Suprapubic skin (tissue), 4 donors: ENCODE measurements at regions not wholly inside any gene's neighbourhood (a gene's known extent, or its start where the extent isn't known, plus 50 kb on each side); places are given as distances from the start of the nearest gene placed in this dataset.
"Not testable (repeated sequence)": the region's sequence is repeated elsewhere in the genome, so short reads cannot be mapped to it uniquely, and the experiment has no call there.

Source experiments
- CTCF ChIP-seq, 2 donors: fragments of 200-600 bp in 1 of 2; fragments of 450-650 bp in 1 of 2; sonication (generic) in 1 of 2; IDR thresholded peaks; one replicate each; pipeline ENCODE4 v1.5.1; 2016 to 2019; ENCODE audit warnings: antibody characterized with exemption in 2 of 2, mild to moderate bottlenecking in 1 of 2, moderate library complexity in 1 of 2
- EP300 ChIP-seq: sonication (generic); formaldehyde crosslinking; IDR thresholded peaks from one replicate; pipeline ENCODE4 v1.6.1; 2017; ENCODE audit warnings: antibody characterized with exemption
- POLR2A ChIP-seq, 2 donors: fragments of 450-650 bp; IDR thresholded peaks; one replicate each; pipeline ENCODE4 v1.6.1; 2017; ENCODE audit warnings: antibody characterized with exemption in 2 of 2, mild to moderate bottlenecking in 2 of 2, moderate library complexity in 2 of 2
- POLR2AphosphoS5 ChIP-seq, 3 donors: sonication (generic); formaldehyde crosslinking; IDR thresholded peaks; one replicate each; pipeline ENCODE4 v1.6.1; 2017; ENCODE audit warnings: antibody characterized with exemption in 3 of 3

GRCh38 chr9:66740136-66740535 is 160.4 kb upstream of the ZNF658 start:
- not testable (repeated sequence) for TF ChIP-seq POLR2A (IDR thresholded peaks at IDR 0.05); EP300; CTCF (IDR thresholded peaks at IDR 0.05); POLR2AphosphoS5 (IDR thresholded peaks at IDR 0.05)
